GM19372 (cell line): ENCODE measurements at regions not wholly inside any gene's neighbourhood (a gene's known extent, or its start where the extent isn't known, plus 50 kb on each side); places are given as distances from the start of the nearest gene placed in this dataset.
A peak's percentile ranks its signal among the peaks of the same experiment; 100 is the strongest.

Experiments
- ATAC-seq: cut with Tn5 transposase; IDR thresholded peaks from one replicate; pipeline ENCODE4 v1.9.1; 2021; ENCODE audit warnings: mild to moderate bottlenecking, low read depth, moderate library complexity; ENCODE audit not compliant: unreplicated experiment

DNA sequence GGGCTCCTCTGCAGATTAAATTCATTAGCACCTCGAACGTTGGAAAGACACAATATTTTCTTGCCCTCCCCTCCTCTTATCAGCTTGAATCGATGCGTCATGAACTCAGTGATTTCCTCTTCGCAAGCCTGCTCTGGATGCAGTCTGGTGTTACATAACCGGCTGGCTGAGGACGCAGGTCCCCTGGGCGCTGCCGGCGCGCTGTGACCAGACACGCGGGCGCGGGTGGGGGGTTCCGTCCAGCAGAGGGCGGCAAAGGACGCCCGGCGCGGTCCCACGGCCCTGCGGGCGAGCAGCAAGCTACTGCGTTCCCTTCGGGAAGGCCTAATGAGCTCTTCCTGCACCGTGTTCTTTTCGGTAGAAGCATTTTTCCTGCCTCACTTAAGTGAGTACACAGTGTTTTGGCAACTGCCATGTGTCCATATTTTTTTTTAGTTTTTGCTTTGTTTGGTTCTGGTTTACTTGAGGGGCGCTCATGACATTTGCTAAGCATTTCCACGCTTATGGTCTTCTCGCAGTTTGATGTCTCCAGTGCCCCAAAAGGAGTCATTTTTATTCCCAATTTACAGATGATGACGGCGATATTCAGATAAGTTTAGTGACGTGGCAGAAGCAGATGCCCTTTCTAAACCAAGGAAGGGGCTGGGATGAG, 112.2 kb upstream of the MBNL2 start:
- peak; percentile 97 for ATAC-seq

GRCh38 chr13:97110936-97111335, 111.2 kb upstream of the MBNL2 start:
- ATAC-seq, result no peak

- no peak for ATAC-seq
Measured at GRCh38 chr13:97111756-97112155, 110.4 kb upstream of the MBNL2 start.

DNA sequence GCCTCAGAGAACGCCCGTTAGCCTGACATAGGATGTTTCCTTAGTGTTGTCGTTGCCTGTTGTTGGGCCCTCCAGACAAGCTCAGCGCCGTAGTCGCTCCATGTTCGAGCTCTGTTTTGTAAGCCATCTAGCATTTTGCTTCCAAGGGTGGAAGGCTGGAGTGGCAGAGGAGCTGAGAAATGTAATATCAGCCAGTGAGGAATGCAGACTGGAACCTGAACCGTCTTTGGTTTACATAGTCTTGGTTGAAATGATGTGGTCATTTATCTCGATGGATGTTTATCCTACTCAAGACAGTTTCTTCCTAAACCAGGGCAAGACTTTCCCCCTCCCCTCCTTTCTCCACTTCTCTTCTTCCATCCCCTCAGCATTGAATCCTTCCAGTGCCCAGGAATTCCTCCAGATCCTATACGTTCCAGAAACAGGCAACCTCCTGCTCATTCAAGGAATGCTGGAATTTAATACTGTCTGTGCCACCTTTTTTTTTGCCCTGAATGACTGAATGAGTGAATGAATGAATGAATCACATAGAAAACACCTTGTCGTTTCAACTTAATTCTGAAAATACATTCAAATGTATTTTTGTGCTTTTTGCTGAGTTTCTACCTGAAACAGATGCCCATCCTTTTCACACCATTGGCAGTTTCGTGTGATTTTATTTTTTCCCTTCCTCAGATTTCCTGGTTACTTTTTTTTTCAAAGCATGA, 109.5 kb upstream of the MBNL2 start:
- ATAC-seq, result no peak

- ATAC-seq, result no peak
Measured at GRCh38 chr13:97113231-97114001, 108.7 kb upstream of the MBNL2 start.

DNA sequence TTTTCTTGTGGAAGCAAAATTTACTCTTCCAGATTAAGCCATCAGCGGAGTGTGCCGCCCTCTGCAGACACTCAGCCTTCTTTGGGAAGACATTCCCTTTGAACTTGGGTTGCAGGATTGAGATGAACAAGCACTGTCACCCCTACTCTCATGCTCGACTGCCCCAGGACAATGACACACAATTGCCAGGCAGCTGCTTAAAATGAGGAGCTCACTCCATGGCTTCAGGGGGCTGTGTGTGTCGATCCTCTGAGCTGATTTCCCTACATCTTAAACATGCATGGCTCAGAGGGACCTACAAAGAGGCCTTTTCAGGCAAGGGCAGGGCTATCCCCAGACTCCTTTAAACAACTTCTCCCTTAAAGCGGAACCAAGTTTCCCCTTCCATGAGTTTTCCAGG, 107.5 kb upstream of the MBNL2 start:
- ATAC-seq, result no peak

DNA sequence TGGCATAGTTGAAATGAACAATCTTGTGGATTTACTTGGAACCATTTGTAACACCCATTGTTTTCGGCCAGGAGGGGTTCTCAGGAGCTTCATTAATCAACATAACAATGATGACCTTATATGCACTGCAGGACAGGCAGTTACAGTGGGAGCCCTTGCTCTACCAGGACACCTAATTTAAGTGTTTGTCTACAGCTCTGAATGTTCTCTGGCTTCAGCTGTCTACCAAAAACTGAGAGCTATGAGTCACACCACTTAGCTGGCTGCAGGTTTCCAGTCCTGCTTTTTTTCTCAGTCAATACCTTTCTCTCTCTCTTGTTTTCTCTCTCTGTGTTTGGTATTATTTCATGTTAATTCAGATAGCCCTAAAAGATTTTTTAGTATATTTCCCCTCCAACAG, 105.4 kb upstream of the MBNL2 start:
- ATAC-seq, result no peak

- ATAC-seq, result no peak
Measured at GRCh38 chr13:97117388-97117910, 104.7 kb upstream of the MBNL2 start.

GRCh38 chr13:97119943-97120342, 102.2 kb upstream of the MBNL2 start:
- ATAC-seq, result no peak

GRCh38 chr13:97120346-97120745, 101.8 kb upstream of the MBNL2 start:
- ATAC-seq, result no peak

DNA sequence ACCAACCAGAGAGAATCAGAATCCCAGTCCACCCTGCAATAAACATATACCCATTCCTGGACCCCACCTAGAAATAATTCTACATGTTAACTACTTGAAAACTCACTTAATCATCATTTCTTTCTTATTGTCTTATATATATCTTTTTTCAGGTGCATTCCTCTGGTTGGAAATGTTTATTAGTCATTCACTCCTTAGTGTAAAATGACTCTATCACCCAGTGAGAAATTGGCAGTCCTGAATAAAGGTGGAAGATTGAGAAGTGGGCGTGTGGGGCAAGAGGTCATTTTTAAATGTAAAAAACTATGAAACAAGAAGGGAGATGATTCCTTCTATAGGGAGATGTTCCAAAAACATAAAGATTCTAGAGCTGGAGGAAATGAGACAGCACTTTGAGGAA, 101.2 kb upstream of the MBNL2 start:
- ATAC-seq, result no peak

- ATAC-seq, result no peak
Measured at GRCh38 chr13:97121894-97122293, 100.2 kb upstream of the MBNL2 start.

GRCh38 chr13:97122381-97122996, 99.6 kb upstream of the MBNL2 start:
- no peak for ATAC-seq

DNA sequence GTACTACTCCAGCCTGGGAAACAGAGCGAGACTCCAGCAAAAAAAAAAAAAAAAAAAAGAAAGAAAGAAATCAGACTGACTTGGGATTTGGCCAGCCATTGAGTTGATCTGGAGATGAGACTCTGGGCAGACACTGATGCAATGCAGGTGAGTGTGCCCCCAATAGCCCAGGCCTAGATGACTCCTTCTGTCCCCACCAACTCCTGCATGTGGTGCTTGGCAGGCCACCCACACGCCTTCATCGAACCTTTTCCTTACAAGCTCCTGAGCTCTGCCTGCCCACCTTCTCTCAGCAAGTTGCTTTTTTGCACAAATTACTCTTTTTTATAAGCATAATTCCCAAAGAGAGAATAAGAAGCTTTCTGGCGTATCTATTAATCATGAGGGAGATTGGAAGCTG, 97.9 kb upstream of the MBNL2 start:
- no peak for ATAC-seq

- no peak for ATAC-seq
Measured at GRCh38 chr13:97124915-97125809, 97.0 kb upstream of the MBNL2 start.

GRCh38 chr13:97125810-97126738, 96.1 kb upstream of the MBNL2 start:
- ATAC-seq, result peak; percentile 75

DNA sequence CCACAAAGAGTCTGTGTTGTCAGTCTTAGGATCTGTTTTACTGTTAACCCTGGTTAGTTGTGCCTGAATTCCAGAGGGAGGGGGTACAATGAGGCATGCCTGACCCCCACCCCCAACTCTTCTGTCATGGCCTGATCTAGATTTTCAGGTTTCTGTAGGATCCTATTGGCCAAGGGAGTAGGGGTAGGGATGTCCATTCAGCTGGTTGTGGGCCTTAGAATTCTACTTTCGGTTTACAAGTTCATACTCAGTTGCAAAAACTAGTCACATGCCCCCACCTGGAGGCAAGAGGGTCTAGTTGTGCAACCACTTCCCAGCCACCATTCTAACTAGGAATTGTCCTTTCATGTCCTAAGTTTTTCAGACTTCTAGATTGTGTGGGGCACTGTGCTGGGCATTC, 94.3 kb upstream of the MBNL2 start:
- ATAC-seq, result no peak

DNA sequence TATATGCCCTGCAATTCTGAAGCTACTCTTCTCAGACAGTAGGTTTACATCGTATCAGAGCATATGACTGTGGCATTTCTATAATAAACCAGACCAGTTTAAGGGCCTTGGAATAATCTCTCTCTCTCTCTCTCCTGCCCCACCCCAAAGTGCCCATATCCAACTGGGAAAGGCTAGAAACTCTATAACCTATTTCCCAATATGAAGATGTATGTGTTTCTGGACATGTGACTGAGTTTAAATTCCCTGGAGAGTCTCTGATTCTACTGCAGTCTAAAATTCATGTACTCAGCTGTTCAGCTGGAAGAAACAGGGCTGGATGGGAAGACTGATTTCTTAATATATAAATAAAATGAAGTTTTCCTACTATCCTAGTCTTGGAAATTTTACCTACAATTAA, 91.9 kb upstream of the MBNL2 start:
- no peak for ATAC-seq

DNA sequence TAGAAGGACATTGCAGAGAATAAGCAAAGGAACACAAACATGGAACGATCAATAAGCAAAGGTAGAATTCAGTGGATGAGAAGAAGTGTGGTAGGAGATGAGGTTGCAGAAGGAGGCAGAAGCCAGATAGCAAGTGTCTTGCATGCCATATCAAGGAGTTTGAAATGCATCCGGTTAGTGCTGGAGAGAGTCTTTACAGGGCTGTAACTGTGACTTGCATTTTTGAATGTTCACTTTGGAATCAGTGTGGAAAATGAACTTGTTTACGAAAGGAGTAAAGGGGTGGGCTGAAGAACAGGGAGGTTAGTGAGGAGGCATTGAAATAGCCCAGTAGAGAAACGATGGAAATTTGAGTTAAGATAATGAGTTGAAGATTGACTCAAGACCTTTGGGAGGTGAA, 90.7 kb upstream of the MBNL2 start:
- no peak for ATAC-seq
